Inflammatory macrophage treated with lipopolysaccharide for 4 hours (primary cell): ENCODE measurements at regions not wholly inside any gene's neighbourhood (a gene's known extent, or its start where the extent isn't known, plus 50 kb on each side); places are given as distances from the start of the nearest gene placed in this dataset.

Experiments
- DNase-seq: peaks from one replicate; pipeline ENCODE4 v3.0.0-alpha.2; 2020

DNA sequence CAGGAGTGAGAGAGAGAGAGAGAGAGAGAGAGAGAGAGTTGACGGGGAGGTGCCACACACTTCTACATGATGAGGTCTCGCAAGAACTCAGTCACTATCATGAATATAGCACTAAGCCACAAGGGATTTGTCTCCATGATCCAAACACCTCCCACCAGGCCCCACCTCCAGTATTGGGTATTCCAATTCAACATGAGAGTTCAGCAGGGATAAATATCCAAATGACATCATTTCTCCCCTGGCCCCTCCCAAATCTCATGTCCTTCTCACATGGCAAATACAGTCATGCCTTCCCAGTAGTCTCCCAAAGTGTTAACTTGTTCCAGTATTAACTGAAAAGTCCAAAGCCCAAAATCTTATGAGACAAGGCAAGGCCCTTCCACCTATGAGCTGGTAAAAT, 330.7 kb downstream of the CDH26 start:
- DNase-seq, result no peak

GRCh38 chr20:60292001-60292520, 333.8 kb downstream of the CDH26 start:
- peak; percentile 36 for DNase-seq

GRCh38 chr20:60294632-60295031, 336.4 kb downstream of the CDH26 start:
- no peak for DNase-seq

- no peak for DNase-seq
These were observed 337.0 kb downstream of the CDH26 start for GRCh38 chr20:60295214-60295613.

DNA sequence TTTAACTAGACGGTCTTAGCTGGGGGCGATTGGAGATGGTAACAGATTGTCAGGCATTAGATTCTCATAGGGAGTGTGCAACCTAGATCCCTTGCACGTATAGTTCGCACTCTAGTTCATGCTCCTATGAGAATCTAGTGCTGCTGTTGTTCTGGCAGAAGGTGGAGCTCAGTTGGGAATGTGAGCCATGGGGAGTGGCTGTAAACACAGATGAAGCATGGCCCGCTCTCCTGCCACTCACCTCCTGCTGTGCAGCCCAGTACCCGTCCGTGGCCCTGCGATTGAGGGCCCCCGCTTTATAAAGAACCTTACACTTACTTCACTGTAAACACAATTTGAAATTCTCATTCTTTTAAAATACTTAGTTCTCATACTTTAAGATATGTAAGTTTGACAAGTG, 339.4 kb downstream of the CDH26 start:
- DNase-seq, result no peak

- no peak for DNase-seq
These were observed 340.4 kb downstream of the CDH26 start for GRCh38 chr20:60298647-60299046.

- no peak for DNase-seq
These were observed 341.7 kb downstream of the CDH26 start for GRCh38 chr20:60299951-60300350.

DNA sequence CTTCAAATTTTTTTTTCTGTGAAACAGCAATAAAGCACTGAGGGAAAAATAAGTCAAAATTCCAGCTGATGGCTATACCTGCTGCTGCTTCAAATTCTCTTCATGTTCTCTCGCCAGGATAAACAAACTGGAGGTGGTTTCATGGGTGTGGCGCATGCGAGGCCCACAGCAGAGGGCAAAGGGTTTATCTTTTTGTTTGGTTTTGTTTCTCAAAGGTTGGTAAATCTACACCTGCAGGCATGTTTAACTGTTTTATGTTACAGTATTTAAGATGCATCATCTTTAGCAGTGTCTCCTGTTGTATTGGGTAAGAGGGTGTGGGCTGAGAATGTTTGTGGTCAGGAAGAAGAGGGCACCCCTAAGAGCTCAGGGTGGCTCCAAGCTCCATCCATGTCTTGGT, 342.2 kb downstream of the CDH26 start:
- no peak for DNase-seq

DNA sequence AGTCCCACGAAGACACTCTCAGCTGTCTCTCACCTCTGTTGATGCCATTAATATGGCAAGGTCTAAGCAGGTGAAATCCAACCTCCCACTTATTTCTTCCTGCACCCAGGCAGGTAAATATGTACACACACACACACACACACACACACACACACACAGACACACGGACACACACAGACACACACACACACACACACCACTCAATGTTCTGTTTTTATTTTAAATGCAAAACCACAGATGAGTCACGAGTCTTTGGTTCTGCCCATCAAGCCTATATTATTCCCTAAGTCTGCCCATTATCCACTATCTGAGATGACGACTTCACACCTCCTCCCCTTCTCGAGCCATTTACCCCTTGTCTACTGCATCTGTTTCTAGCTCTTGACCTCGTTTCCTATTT, 344.7 kb downstream of the CDH26 start:
- no peak for DNase-seq

DNA sequence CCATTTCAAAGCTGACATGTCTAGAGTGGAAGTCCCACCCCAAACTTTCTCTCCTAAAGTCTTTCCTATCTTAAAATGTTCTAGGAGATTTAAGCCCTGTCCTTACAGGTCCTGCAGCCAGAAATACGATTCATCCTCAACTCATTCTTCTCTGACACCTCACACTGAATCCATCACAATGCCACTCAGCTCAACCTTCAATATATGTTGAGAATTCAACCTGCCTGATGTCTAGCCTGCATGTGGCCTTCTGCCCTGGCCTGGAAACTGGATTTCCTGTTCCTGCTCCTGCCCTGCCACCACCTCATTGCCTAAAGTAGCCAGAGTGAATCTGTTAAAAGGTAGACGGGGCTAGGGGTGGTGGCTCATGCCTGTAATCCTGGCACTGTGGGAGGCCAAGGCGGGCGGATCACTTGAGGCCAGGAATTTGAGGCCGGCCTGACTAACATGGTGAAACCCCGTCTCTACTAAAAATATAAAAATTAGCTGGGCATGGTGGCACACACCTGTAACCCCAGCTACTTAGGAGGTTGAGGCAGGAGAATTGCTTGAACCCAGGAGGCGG, 345.9 kb downstream of the CDH26 start:
- DNase-seq, result no peak

DNA sequence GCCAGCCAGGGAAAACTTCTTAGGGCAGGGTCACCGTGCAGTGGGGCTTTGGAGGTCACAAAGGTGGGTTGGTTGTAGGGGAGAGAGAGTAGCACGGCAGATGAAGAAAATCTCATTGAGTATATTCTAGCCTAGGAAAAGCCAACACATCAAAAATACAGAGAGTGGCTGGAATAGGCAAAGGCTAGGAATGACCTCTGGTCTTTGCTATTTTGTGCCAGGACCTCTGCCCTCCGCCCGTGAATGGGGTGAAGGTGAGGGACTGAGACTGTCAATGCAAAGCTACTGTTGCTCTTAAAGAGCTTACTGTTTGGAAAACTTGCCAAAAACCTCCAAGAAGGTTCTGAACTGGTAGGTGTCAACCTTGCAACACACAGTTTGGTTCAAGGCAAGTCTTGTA, 346.7 kb downstream of the CDH26 start:
- DNase-seq, result no peak

DNA sequence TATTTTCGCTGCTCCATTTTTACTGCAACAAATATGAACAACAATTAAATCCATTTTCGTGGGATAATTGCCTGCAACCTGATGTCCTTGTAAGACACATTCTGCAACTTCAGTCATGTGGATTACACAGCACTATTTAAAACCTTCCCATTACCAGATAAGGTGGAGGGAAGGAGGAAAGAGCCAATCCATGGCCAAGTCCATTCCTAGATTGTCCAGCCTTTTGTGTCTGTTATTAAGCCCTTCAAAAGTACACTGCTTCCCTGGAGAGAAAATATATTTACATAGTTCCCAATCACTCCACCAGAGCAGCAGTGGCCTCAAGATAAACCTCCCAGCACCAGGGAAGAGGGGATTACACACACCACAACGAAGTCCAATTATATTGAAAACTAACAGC, 347.9 kb downstream of the CDH26 start:
- DNase-seq, result no peak

DNA sequence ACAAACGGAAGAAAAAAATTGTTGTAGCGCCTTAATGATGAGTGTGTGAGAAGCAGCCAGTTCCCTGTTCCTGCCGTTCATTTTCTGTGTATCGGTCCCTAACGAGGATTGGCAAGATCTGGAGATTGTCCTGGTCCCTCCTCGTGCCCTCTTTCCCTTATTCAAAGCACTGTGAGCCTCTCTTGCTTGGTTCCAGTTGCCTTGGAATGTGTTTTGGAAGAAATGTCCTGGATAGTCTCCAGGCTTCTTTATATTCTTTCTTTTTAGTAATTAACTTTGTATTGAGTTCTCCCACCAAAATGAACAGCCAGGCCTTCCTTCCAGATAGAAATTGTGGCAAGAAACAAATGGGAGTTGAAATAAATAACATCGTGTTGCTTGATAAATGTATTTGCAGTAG, 348.3 kb downstream of the CDH26 start:
- DNase-seq, result no peak

GRCh38 chr20:60310560-60311349, 352.5 kb downstream of the CDH26 start:
- no peak for DNase-seq

DNA sequence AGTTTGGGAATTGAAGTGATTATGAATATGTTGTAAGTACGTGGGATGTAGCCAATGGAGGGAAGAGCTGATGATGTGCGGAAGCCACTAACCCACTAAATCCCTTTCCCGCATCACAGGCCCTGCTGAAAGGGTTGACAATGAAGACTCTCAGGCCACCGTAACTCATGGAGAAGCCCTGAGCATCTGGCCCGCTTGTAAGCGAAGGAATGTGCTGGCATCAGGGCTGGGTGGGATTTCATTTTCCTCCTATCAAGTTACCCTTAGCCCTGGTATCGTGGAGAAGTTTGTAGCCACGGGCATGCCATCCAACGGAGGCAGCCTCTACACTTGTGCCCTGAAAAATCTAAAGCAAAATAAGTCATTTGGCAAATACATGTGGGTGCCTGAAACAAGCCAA, 355.0 kb downstream of the CDH26 start:
- DNase-seq, result no peak

DNA sequence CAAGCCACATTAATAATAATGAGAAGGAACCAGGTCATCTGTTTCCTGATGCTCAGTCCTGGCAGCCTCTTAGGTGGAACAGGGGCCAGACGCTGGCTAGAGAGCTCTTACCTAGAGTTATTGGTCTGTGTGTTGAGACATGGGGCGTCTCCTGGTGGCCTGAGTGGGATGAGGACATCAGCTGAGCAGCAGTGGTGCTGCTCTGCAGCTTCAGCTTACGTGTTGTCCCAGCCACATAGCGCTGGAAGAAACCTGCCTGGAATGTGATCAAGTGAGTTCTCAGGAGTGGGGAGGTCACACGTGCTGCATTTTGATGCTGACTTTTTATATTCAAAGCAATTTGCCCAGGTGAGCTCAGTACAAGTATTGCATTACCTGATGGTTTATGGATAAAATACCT, 355.4 kb downstream of the CDH26 start:
- DNase-seq, result no peak

GRCh38 chr20:60314727-60315126, 356.5 kb downstream of the CDH26 start:
- no peak for DNase-seq

DNA sequence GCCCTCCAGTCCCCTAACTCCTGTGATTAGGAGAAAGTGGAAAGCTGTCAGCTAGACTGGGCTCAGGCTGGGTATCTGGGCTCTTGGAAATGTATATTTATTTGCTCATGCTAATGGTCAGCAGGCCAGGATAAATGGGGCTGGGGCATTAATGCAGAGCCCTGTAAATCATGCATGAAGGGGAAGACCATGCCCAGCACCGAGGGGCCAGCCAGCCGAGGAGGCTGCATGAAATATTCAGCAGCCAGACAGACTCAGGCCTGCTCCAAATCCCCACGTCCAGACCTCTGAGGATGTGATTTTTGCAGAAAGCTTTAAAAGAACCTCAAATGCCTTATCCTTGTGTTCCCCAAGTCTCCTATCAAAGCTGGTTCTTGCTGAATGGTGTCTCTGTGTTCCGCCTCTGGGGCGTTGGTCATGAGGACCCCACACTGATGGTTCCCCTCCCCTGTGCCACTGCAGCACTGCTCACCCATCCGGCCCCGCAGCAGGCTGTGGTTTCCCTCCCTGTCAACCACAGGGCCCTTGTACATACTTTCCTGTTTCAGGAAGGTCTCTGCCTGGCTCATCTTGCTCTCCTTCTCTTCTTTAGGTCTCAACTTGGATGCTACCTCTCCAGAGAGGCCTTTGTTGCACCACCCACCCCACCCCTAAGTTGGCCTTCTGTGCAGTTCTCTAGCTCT, 358.4 kb downstream of the CDH26 start:
- DNase-seq, result no peak

GRCh38 chr20:60317401-60317800, 359.2 kb downstream of the CDH26 start:
- no peak for DNase-seq

- no peak for DNase-seq
These were observed 363.4 kb downstream of the CDH26 start for GRCh38 chr20:60321601-60322000.

GRCh38 chr20:60326821-60327220, 368.6 kb downstream of the CDH26 start:
- no peak for DNase-seq

- no peak for DNase-seq
These were observed 369.9 kb downstream of the CDH26 start for GRCh38 chr20:60327971-60328660.

DNA sequence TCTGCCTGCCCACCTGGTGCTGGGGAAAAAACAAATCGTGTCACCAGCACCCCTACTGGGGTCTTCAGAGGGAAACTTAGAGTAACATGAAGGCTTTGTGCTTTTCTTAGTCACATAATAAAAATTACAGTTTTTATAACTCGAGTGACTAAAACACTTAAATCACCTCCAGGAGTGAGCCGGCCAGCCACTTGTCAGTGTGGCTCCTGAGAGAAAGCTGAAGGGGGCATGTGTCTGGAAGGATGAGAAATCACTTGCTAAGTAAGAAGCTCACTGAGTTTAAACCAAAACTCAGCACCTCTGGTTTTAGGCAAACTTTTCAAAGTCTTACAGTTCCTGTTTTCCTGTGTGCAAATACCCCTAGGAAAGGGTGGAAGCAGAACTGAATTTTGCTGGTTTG, 372.2 kb downstream of the CDH26 start:
- no peak for DNase-seq
